GM21717 (cell line): ENCODE measurements at regions not wholly inside any gene's neighbourhood (a gene's known extent, or its start where the extent isn't known, plus 50 kb on each side); places are given as distances from the start of the nearest gene placed in this dataset.
"Not testable (repeated sequence)": the region's sequence is repeated elsewhere in the genome, so short reads cannot be mapped to it uniquely, and the experiment has no call there.

Source experiments
- ATAC-seq: cut with Tn5 transposase; IDR thresholded peaks from one replicate; pipeline ENCODE4 v1.9.1; 2021; ENCODE audit warnings: mild to moderate bottlenecking, moderate library complexity; ENCODE audit not compliant: unreplicated experiment

DNA sequence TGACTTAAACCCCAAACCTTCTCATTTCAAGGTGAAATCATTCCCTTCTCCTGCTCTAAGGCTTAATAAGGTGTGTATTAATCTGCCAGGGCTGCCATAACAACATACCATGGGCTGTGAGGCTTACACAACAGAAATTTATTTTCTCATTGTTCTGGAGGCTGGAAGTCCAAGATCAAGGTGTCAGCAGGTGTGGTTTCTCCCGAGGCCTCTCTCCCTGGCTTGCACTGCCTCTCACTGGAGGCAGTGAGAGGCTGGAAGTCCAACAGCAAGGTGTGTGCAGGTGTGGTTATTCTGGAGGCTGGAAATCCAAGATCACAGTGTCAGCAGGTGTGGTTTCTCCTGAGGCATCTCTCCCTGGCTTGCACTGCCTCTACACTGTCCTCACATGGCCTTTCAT lies 280.3 kb upstream of the TUT7 start:
- no peak for ATAC-seq

DNA sequence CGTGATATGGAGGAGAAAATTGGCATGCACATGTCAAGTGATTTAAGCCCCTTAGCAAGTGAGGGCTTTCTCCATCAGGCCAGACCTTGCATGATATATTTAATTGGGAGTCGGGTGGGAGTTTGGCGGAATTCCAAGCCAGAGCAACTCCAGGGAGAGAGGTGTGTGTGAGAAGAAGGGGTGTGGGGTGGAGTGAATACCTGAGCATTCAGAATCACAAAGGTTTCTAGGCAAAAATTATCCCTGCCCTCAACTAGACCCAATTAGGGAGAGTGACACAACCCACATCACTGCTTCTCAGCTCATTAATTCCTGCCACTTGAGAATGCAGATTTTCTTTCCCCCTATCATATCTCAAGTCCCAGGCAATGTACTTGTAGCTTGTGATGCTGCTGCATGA lies 279.7 kb upstream of the TUT7 start:
- ATAC-seq, result no peak

DNA sequence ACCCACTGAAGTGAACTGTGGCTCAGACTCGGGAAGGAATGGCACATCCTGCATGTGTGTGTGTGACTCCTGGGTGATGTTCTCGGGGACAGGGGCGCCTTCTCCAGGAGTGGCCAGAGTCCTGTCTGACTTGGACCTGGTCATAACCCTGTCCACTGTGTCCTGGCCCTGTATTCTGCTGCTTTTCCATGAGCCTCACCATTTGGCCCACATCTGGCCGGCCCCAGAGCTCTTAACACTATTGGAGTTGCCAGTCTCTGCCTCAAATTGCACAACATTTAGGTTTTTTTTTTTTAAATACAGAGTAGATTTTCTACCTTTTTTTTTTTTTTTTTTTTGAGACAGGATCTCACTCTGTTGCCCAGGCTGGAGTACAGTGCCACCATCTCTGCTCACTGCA lies 278.3 kb upstream of the TUT7 start:
- no peak for ATAC-seq

DNA sequence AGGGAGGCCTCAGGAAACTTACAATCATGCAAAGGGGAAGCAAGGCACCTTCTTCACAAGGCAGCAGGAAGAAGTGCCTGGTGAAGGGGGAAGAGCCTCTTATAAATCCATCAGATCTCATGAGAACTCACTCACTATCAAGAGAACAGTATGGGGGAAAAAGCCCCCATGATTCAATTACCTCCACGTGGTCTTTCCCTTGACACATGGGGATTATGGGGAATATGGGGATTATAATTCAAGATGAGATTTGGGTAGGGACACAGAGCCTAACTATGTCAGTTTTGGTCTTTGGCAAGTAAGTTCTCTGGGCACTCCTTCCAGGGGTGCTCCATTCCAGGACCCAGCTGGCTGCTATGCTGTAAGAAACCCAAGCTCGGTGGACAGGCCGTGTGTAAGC lies 275.3 kb upstream of the TUT7 start:
- no peak for ATAC-seq

GRCh38 chr9:86626802-86627201 lies 272.6 kb upstream of the TUT7 start:
- ATAC-seq, result no peak

DNA sequence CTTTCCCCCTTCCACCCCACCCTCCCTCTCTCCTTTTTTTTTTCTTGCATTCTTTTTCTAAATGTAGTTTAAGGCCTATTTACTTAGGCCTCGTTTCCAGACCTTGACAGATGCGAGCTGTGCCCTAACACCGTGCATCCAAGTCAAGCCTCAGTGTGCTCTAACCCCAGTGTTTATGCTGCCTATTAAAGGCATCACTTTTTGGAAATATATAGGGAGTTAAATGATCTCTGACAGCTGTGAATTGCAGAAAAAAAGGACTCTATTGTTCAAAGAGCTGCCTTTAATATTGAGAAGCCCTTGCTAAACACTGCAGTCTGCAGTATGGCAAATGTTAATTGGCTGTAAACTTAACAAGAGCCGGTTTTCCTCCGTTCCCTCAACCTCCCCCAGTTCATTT lies 270.4 kb upstream of the TUT7 start:
- no peak for ATAC-seq

DNA sequence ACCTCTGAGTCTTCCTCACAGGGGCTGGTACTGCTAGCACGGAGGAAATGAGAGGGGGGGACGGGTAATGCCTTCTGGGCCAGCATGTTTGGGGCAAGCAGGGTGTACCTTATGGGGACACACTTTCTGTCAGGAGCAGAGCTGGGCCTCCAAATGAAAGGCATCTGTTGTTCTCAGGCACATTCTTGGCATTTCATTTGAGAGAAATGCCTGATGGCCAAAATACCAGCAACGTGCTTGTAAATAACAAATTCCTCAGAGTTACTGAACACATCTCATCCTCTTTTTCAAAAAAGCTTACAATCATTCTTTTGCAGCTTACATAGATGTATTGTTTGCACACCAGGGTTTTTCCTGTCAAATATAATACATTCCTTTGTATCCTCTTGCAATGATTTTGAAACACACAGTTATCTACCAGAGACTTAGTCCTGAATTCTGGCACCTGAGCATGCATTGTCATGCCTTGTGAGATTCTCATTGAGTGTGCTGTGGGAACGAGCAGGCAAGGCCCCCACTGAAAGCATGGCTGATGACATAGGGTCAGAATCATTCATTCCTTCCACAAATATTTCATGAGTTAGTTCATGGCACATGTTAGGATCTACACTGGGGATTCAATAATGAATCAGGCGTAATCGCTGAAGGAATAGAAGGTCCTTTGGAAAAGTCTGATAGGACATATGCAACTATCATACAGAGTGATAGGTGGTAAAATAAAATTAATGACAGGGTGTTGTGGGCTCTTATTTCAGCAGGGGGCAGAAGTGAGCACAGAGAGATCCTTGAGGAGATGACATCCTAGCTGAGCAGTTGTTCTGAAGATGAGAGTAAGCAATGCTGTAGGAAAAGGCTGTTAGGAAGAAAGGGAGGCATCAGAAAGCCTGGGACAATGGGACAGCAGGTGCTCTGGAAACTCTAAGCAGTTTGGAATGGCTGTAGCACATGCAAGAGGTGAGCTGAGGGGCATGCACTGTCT lies 260.9 kb upstream of the TUT7 start:
- no peak for ATAC-seq

GRCh38 chr9:86613943-86614342 lies 259.7 kb upstream of the TUT7 start:
- ATAC-seq, result no peak

DNA sequence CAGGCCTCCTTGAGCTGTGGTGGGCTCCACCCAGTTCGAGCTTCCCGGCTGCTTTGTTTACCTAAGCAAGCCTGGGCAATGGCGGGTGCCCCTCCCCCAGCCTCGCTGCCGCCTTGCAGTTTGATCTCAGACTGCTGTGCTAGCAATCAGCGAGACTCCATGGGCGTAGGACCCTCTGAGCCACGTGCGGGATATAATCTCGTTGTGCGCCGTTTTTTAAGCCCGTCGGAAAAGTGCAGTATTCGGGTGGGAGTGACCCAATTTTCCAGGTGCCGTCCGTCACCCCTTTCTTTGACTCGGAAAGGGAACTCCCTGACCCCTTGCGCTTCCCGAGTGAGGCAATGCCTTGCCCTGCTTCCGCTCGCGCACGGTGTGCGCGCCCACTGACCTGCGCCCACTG lies 257.3 kb upstream of the TUT7 start:
- not testable (repeated sequence) for ATAC-seq

DNA sequence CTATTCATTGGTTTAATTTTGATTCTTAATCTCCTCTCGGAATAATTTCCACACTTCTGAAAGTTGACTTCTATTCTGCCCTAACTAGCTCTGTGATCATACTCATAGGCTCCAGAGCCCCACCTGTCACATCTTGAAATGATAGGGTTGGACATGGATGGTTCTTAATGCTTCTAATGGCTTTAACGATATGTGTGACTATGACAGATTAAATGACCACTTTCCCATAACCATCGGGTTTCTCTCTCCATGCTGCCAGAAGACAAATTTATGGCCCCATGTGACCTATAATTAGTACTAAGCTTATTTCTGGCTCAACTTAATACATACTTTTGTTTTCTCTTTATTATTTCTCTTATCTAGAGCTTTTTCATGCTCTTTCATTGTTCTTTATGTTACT lies 251.1 kb upstream of the TUT7 start:
- no peak for ATAC-seq

DNA sequence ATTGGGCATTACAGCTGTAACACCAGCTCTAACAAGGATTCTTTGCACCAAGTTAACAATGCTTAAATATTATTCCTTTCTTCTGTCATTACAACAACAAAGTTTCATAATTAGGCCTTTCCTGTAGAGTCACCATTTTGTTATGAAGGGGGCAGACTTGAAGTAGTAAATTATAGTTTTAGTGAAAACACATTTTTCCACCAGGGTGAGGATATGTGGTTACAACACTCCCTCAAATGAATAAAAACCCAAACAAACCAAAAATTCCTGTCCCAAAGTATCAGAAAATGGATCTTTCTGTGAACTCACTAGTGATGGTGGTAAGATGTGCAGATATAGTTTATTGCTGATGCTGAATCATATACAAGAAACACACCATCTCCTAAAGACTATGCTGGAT lies 250.5 kb upstream of the TUT7 start:
- ATAC-seq, result no peak

DNA sequence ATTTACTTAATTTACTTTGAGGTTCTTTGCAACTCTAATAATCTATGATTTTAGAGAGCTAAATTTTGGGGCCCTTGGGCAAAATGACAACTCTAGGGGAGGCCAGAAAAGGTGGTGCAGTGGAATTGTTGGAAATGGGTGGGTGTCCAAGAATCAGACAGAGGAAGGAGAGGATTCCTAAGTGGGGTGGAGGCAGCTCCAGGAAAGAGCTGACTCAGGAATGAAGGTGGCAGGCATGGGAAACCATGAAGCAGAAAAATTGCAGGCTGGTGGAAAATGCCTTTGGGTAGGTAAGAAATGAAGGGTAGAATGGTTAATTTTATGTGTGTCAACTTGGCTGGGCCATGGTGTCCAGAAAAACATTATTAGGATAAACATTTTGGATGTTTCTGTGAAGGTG lies 248.5 kb upstream of the TUT7 start:
- no peak for ATAC-seq

DNA sequence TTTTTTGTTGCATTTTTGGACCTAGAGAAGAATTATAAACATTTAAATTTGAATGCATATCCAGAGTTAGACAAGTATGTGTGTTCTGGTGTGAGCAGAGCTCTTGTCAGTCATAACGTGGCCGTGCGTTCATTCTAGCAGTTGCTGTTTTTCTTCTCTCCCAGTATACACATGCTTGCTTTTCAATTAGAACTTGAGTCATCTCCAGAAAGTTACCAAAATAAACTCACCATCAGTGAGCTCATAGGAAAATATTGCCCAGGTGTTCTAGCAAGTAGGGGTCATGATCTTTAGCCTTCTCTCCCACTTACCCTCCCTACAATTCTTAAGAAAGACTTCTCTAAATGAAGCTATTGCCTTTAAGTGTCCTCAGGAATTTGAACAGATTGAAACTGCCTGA lies 247.5 kb upstream of the TUT7 start:
- ATAC-seq, result no peak

- ATAC-seq, result no peak
Measured at GRCh38 chr9:86600977-86601376, 246.8 kb upstream of the TUT7 start.

DNA sequence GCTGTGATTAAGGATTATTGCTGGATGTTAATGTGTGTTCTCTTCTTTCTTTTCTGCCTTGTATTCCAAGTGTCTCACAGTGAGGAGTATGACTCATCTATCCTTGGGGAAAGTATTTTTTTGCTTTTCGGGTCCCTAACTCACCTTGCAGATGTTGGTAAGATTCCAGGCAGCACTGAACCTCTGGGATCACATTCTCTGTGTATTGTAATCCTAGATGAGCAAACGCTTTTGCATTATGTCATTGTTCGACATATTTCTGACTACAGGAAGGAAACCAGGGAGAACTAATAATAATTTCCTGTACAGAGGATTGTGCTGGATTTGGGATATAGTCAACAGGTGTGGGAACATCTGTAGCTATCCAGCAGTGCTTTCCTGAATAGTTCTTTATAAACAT lies 246.1 kb upstream of the TUT7 start:
- ATAC-seq, result no peak

DNA sequence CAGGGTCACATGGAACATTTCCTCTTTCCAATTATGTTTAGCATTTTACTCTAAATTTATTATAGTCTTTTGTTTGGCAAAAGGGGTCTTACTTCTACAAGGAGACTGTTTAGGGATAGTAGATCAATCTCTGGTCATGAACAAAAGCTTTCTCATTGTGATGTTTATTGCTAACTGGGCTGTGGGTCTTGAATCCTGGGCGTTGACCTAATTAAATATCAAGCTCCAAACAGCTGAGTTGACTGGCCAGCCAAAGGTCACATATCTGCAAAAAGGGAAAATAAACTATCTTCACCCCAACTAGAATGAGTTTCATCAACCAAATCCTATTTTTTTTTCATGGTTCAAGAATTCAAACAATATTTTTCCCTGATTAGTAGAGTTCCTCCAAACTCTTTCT lies 245.4 kb upstream of the TUT7 start:
- no peak for ATAC-seq

GRCh38 chr9:86598411-86599239 lies 244.4 kb upstream of the TUT7 start:
- ATAC-seq, result no peak

DNA sequence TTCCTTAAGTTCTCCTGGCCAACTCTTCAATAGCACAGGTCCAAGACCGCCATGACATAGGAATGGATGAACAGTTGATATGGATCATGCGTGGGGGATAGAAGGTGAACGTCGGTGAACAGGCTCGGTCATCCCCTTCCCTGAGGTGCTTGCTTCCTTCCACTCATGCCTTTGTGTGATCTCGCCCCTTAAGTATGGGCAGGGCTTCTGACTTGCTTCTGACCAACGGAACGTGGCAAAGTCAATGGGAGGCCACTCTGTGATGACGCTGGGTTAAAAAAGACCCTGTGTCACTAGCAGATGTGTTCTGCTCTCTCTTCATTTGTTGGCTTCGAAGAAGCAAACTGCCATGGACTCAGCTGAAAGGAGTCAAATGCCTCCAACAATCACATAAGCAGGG lies 240.5 kb upstream of the TUT7 start:
- ATAC-seq, result no peak

DNA sequence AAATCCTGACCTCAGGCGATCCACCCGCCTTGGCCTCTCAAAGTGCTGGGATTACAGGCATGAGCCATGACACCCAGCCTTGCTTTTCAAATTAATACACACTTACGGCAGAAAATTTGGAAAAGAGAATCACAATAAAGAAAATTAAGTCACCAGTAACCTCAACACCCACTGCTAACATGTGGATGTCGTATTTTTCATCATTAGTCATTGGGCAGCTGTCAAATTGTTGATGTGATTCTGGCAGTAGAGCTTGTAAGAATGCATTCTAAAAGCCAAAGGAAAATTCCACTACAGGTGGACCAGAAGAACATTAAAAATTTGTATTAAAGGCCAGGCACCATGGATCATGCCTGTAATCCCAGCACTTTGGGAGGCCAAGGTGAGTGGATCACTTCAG lies 237.3 kb upstream of the TUT7 start:
- no peak for ATAC-seq

DNA sequence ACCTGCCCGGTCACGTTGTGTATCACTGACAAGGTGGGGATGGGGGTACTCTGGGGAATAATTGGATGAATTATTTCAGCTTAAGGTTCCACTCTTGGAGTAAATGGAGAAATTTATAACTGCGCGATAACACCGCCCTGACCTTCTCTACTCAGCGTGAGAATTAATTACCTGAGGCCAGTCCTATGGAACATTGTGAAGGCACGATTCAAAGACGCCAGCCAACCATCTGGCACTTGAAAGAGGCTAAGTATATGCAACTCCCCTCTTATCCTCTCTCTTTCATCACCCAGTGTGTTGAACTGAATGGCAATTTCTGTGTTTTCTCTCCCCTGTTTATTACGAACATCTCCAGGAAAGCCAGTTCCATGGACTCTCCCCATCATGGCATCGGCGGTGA lies 235.5 kb upstream of the TUT7 start:
- no peak for ATAC-seq

GRCh38 chr9:86589273-86589672 lies 235.1 kb upstream of the TUT7 start:
- ATAC-seq, result no peak

- ATAC-seq, result no peak
Measured at GRCh38 chr9:86586144-86586494, 231.9 kb upstream of the TUT7 start.
